HCT116 (cell line): ENCODE measurements at regions not wholly inside any gene's neighbourhood (a gene's known extent, or its start where the extent isn't known, plus 50 kb on each side); places are given as distances from the start of the nearest gene placed in this dataset.

Source experiments
- ATAC-seq: fragments of 200-7000 bp; cut with Tn5 transposase; 2 replicates; pipeline ENCODE4 v1.9.1; 2020; ENCODE audit warnings: mild to moderate bottlenecking, moderate library complexity
- BruUV-seq: library from RNA; stranded (reverse); fragments of 400-500 nt; replicated peaks from 2 replicates; lab custom pipeline; 2021; lab: Mats Ljungman, UMichigan
- CTCF ChIA-PET: fragments of 300-600 bp; sonication (Branson Sonifier 250); formaldehyde crosslinking; loops from one replicate; lab custom pipeline; 2021; ENCODE audit warnings: antibody characterized with exemption; lab: Charles Lee
- POLR2A ChIA-PET: fragments of 300-600, 350-600 bp; sonication (Branson Sonifier 250); formaldehyde crosslinking; loops from one replicate; lab custom pipeline; 2021; ENCODE audit warnings: antibody characterized with exemption; lab: Charles Lee
- RAD21 ChIA-PET, 2 experiments: fragments of 300-600 bp; sonication (Branson Sonifier 250); formaldehyde crosslinking; loops; one replicate each; lab custom pipeline; 2023; ENCODE audit warnings: low total read pairs in 2 of 2; ENCODE audit not compliant: uncharacterized antibody in 2 of 2, unreplicated experiment in 2 of 2, low non-redundant PET in 1 of 2; lab: Charles Lee
- DNase-seq: peaks from one replicate; pipeline ENCODE4 v3.0.0-alpha.2; 2010; ENCODE audit warnings: low read depth, low spot score
- H2AFZ ChIP-seq: fragments of 200-600 bp; shearing (Covaris generic), sonication (generic); 2 replicates; pipeline ENCODE4 v1.6.1; 2017; ENCODE audit warnings: low read depth, mixed run types, mixed read lengths, antibody characterized with exemption, low read length; ENCODE audit not compliant: poor library complexity, severe bottlenecking
- H3K27ac ChIP-seq: 2 replicates; pipeline ENCODE4 v1.5.1; 2012; ENCODE audit warnings: low read depth, low read length
- H3K27me3 ChIP-seq: fragments of 200-600 bp; sonication (generic); 2 replicates; pipeline ENCODE4 v1.6.1; 2016; ENCODE audit warnings: mixed run types, low read length, mixed read lengths; ENCODE audit not compliant: insufficient read depth
- H3K36me3 ChIP-seq, 2 experiments: fragments of 200-500 bp in 1 of 2; fragments of 200-600 bp in 1 of 2; sonication (Bioruptor generic) in 1 of 2; sonication (generic) in 1 of 2; 2 replicates each; pipeline versions ENCODE4 v1.5.1 to v1.6.1; 2014 to 2016; ENCODE audit warnings: low read length in 2 of 2, inconsistent platforms in 1 of 2, mixed read lengths in 1 of 2, mixed run types in 1 of 2; ENCODE audit not compliant: insufficient read depth in 2 of 2, control insufficient read depth in 1 of 2
- H3K4me1 ChIP-seq, 2 experiments: fragments of 200-600 bp in 1 of 2; sonication (generic) in 1 of 2; 2 replicates each; pipeline versions ENCODE4 v1.5.1 to v1.6.1; 2012 to 2017; ENCODE audit warnings: low read length in 2 of 2, inconsistent platforms in 1 of 2, mild to moderate bottlenecking in 1 of 2, mixed read lengths in 1 of 2, mixed run types in 1 of 2, moderate library complexity in 1 of 2; ENCODE audit not compliant: insufficient read depth in 2 of 2, control insufficient read depth in 1 of 2
- H3K4me2 ChIP-seq: fragments of 200-600 bp; sonication (generic); 2 replicates; pipeline ENCODE4 v1.6.1; 2017; ENCODE audit warnings: mixed run types, low read length, mixed read lengths
- H3K4me3 ChIP-seq, 2 experiments: fragments of 200-600 bp in 1 of 2; sonication (generic) in 1 of 2; replicated peaks in 1 of 2; 2 replicates each; pipeline ENCODE4 v1.5.1; 2011 to 2016; ENCODE audit warnings: low read length in 2 of 2, control low read depth in 1 of 2, low read depth in 1 of 2, mild to moderate bottlenecking in 1 of 2, mixed read lengths in 1 of 2, mixed run types in 1 of 2
- H3K79me2 ChIP-seq: fragments of 200-600 bp; sonication (generic); 2 replicates; pipeline ENCODE4 v1.6.1; 2017; ENCODE audit warnings: mild to moderate bottlenecking, mixed run types, low read length, moderate library complexity, mixed read lengths; ENCODE audit not compliant: insufficient read depth
- H3K9ac ChIP-seq: fragments of 200-600 bp; sonication (generic); 2 replicates; pipeline ENCODE4 v1.6.1; 2016; ENCODE audit warnings: low read length, mixed read lengths
- H3K9me2 ChIP-seq: fragments of 200-600 bp; sonication (generic), shearing (Covaris generic); 2 replicates; pipeline ENCODE4 v1.6.1; 2017; ENCODE audit warnings: mixed run types, mild to moderate bottlenecking, moderate library complexity; ENCODE audit not compliant: insufficient read depth
- H3K9me3 ChIP-seq, 2 experiments: fragments of 200-500 bp in 1 of 2; fragments of 200-600 bp in 1 of 2; sonication (Bioruptor generic) in 1 of 2; sonication (generic) in 1 of 2; 2 replicates each; pipeline ENCODE4 v1.6.1; 2014 to 2017; ENCODE audit warnings: low read length in 2 of 2, mixed read lengths in 2 of 2, inconsistent platforms in 1 of 2, low read depth in 1 of 2, mild to moderate bottlenecking in 1 of 2, mixed run types in 1 of 2, moderate library complexity in 1 of 2; ENCODE audit not compliant: control insufficient read depth in 1 of 2, insufficient read depth in 1 of 2
- H4K20me1 ChIP-seq: fragments of 200-600 bp; sonication (generic), shearing (Covaris generic); 2 replicates; pipeline ENCODE4 v1.6.1; 2017; ENCODE audit warnings: mixed run types, mild to moderate bottlenecking, moderate library complexity; ENCODE audit not compliant: insufficient read depth
- CBX3 ChIP-seq: IDR thresholded peaks from 2 replicates; pipeline ENCODE4 v1.6.1; 2012; ENCODE audit warnings: low read depth
- CEBPB ChIP-seq: IDR thresholded peaks from 2 replicates; pipeline ENCODE4 v1.6.1; 2012; ENCODE audit warnings: low read depth
- EGR1 ChIP-seq: IDR thresholded peaks from 2 replicates; pipeline ENCODE4 v1.6.1; 2012; ENCODE audit warnings: low read depth
- ELF1 ChIP-seq: IDR thresholded peaks from 2 replicates; pipeline ENCODE4 v1.6.1; 2012; ENCODE audit warnings: low read depth, borderline replicate concordance
- EZH2phosphoT487 ChIP-seq: fragments of 200-600 bp; IDR thresholded peaks from 2 replicates; pipeline ENCODE4 v1.6.1; 2018; ENCODE audit warnings: antibody characterized with exemption, borderline replicate concordance
- FOSL1 ChIP-seq: IDR thresholded peaks from 2 replicates; pipeline ENCODE4 v1.6.1; 2012; ENCODE audit warnings: low read depth
- JUND ChIP-seq: IDR thresholded peaks from 2 replicates; pipeline ENCODE4 v1.6.1; 2012
- POLR2A ChIP-seq: IDR thresholded peaks from 2 replicates; pipeline ENCODE4 v1.7.0; 2011; ENCODE audit warnings: borderline replicate concordance; ENCODE audit not compliant: insufficient read depth, insufficient read length; ENCODE audit errors: extremely low read depth
- POLR2AphosphoS5 ChIP-seq: IDR thresholded peaks from 2 replicates; pipeline ENCODE4 v1.6.1; 2011; ENCODE audit warnings: mild to moderate bottlenecking, low read depth, low read length, moderate library complexity
- RAD21 ChIP-seq: IDR thresholded peaks from 2 replicates; pipeline ENCODE4 v1.6.1; 2012; ENCODE audit warnings: low read depth, mild to moderate bottlenecking
- SIN3A ChIP-seq: IDR thresholded peaks from 2 replicates; pipeline ENCODE4 v1.6.1; 2012; ENCODE audit warnings: low read depth
- SP1 ChIP-seq: IDR thresholded peaks from 2 replicates; pipeline ENCODE4 v1.6.1; 2012; ENCODE audit warnings: low read depth
- SRF ChIP-seq: IDR thresholded peaks from 2 replicates; pipeline ENCODE4 v1.6.1; 2012; ENCODE audit warnings: low read depth
- intact Hi-C: fragments of 100-400 bp; cut with micrococcal nuclease; formaldehyde crosslinking; loops from 2 replicates; pipeline ENCODE4 v1.10.0; 2022
- TF ChIP-seq, protein P1 (sequence below): IDR thresholded peaks from 2 replicates; pipeline ENCODE4 v1.6.1; 2011; ENCODE audit warnings: mild to moderate bottlenecking, low read length, moderate library complexity; ENCODE audit not compliant: insufficient replicate concordance; ENCODE audit errors: extremely low read depth
- TF ChIP-seq, protein P2 (sequence below): IDR thresholded peaks from 2 replicates; pipeline ENCODE4 v1.6.1; 2012; ENCODE audit warnings: low read depth
- TF ChIP-seq, protein P3 (sequence below), 3 experiments: fragments of 200-600 bp in 1 of 3; sonication (generic) in 1 of 3; IDR thresholded peaks in 2 of 3; conservative IDR thresholded peaks in 1 of 3; 2 replicates each; pipeline ENCODE4 v1.5.1; 2012 to 2017; ENCODE audit warnings: low read depth in 2 of 3, low read length in 2 of 3, antibody characterized with exemption in 1 of 3, borderline replicate concordance in 1 of 3, control low read depth in 1 of 3, mild to moderate bottlenecking in 1 of 3, mixed read lengths in 1 of 3, mixed run types in 1 of 3, moderate library complexity in 1 of 3; ENCODE audit not compliant: insufficient read depth in 1 of 3
- TF ChIP-seq, protein P4 (sequence below): IDR thresholded peaks from 2 replicates; pipeline ENCODE4 v1.6.1; 2012

DNA sequence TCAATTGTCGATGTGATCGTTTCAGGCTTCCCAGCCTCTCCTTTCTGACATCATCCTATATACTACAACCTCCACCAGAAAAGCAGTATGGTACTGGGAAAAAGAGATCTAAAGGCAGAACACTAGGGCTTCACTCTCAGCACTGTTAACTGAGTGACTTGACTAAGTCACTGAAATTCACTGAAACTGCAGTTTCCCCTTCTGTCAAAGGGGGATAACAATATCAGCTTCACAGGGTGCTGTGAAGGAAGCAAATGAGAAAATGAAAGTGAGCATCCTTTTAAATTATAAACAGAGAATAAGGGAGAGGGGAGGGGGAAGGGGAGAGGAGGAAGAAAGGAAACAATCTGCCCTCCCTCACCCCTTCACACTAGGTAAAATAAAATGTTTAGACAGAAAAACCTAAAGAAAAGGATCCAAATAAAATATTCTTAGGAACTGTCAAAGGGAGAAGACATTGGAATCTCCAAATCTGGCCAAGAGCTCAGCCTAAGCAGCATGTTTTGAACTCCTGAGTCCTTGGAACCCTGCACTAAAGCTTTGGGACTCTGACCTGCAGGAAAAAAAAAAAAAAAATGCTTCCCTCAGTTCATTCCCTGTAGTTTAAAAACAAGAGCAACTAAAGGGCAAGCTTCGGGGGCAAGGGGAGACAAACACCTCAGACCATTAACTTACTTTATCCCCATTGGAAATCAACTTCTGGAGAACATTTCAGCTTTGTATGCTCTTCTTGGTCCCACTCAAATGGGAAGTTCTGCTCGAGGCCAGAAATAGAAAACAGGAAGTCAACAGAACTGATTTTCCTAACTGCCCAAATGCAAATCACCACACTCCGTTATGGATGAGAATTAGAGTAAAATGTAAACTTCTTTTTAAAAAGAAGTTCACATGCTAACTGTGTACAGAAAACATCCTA is 178.3 kb downstream of the DEPDC1B start:
- Histone ChIP-seq H3K27ac (no peak overlapping the region), H3K9me3 (no peaks in the 10 kb centered on the region), H3K9me2 (no peaks in the 10 kb centered on the region), H3K4me2 (no peak overlapping the region), H3K4me3 (no peak overlapping the region), H3K79me2 (no peaks in the 10 kb centered on the region), H3K9ac (no peak overlapping the region), H2AFZ (no peak overlapping the region), H4K20me1 (no peaks in the 10 kb centered on the region), H3K27me3 (peaks cover 51% of the 10 kb centered on the region; the same call in 1 of the 2 replicates), H3K4me1 (no peaks in the 10 kb centered on the region), H3K36me3 (no peaks in the 10 kb centered on the region)
- intact Hi-C loops = no loop called here
- ChIA-PET CTCF (no interaction called here), RAD21 (no interaction called here), POLR2A (no interaction called here)
- no peak for ATAC-seq
- BruUV-seq = no TSS peak
- no peak for DNase-seq
- TF ChIP-seq, protein P1, sequence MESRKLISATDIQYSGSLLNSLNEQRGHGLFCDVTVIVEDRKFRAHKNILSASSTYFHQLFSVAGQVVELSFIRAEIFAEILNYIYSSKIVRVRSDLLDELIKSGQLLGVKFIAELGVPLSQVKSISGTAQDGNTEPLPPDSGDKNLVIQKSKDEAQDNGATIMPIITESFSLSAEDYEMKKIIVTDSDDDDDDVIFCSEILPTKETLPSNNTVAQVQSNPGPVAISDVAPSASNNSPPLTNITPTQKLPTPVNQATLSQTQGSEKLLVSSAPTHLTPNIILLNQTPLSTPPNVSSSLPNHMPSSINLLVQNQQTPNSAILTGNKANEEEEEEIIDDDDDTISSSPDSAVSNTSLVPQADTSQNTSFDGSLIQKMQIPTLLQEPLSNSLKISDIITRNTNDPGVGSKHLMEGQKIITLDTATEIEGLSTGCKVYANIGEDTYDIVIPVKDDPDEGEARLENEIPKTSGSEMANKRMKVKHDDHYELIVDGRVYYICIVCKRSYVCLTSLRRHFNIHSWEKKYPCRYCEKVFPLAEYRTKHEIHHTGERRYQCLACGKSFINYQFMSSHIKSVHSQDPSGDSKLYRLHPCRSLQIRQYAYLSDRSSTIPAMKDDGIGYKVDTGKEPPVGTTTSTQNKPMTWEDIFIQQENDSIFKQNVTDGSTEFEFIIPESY = no peak
- TF ChIP-seq EGR1 (no peak), ELF1 (no peak), SP1 (no peak), JUND (no peak), FOSL1 (no peak), RAD21 (no peak), POLR2A (no peak), CBX3 (no peak), EZH2phosphoT487 (no peak), POLR2AphosphoS5 (no peak), SIN3A (no peak), CEBPB (no peak), SRF (no peak)
- TF ChIP-seq, protein P2, sequence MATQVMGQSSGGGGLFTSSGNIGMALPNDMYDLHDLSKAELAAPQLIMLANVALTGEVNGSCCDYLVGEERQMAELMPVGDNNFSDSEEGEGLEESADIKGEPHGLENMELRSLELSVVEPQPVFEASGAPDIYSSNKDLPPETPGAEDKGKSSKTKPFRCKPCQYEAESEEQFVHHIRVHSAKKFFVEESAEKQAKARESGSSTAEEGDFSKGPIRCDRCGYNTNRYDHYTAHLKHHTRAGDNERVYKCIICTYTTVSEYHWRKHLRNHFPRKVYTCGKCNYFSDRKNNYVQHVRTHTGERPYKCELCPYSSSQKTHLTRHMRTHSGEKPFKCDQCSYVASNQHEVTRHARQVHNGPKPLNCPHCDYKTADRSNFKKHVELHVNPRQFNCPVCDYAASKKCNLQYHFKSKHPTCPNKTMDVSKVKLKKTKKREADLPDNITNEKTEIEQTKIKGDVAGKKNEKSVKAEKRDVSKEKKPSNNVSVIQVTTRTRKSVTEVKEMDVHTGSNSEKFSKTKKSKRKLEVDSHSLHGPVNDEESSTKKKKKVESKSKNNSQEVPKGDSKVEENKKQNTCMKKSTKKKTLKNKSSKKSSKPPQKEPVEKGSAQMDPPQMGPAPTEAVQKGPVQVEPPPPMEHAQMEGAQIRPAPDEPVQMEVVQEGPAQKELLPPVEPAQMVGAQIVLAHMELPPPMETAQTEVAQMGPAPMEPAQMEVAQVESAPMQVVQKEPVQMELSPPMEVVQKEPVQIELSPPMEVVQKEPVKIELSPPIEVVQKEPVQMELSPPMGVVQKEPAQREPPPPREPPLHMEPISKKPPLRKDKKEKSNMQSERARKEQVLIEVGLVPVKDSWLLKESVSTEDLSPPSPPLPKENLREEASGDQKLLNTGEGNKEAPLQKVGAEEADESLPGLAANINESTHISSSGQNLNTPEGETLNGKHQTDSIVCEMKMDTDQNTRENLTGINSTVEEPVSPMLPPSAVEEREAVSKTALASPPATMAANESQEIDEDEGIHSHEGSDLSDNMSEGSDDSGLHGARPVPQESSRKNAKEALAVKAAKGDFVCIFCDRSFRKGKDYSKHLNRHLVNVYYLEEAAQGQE = no peak
- TF ChIP-seq, protein P3, sequence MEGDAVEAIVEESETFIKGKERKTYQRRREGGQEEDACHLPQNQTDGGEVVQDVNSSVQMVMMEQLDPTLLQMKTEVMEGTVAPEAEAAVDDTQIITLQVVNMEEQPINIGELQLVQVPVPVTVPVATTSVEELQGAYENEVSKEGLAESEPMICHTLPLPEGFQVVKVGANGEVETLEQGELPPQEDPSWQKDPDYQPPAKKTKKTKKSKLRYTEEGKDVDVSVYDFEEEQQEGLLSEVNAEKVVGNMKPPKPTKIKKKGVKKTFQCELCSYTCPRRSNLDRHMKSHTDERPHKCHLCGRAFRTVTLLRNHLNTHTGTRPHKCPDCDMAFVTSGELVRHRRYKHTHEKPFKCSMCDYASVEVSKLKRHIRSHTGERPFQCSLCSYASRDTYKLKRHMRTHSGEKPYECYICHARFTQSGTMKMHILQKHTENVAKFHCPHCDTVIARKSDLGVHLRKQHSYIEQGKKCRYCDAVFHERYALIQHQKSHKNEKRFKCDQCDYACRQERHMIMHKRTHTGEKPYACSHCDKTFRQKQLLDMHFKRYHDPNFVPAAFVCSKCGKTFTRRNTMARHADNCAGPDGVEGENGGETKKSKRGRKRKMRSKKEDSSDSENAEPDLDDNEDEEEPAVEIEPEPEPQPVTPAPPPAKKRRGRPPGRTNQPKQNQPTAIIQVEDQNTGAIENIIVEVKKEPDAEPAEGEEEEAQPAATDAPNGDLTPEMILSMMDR (IDR thresholded peaks at IDR 0.05 in 2 of 3, conservative IDR thresholded peaks at IDR 0.05 in 1 of 3; ENCODE audit: borderline replicate concordance in 1 of 3, insufficient read depth in 1 of 3, low read depth in 2 of 3, low read length in 2 of 3) = no peak
- TF ChIP-seq, protein P4, sequence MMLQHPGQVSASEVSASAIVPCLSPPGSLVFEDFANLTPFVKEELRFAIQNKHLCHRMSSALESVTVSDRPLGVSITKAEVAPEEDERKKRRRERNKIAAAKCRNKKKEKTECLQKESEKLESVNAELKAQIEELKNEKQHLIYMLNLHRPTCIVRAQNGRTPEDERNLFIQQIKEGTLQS = no peak
